Keratinocyte (primary cell): ENCODE measurements at regions not wholly inside any gene's neighbourhood (a gene's known extent, or its start where the extent isn't known, plus 50 kb on each side); places are given as distances from the start of the nearest gene placed in this dataset.
"Not testable (repeated sequence)": the region's sequence is repeated elsewhere in the genome, so short reads cannot be mapped to it uniquely, and the experiment has no call there.

Experiments used
- DNase-seq: peaks from one replicate; pipeline ENCODE4 v3.0.0-alpha.2; 2011; ENCODE audit warnings: low read depth, missing footprints, low spot score
- FAIRE-seq: peaks from 2 replicates; lab custom pipeline; 2011; peaks lifted over from hg19 to GRCh38; lab: Jason Lieb, UNC
- H2AFZ ChIP-seq: 2 replicates; pipeline ENCODE4 v1.6.0; 2012; ENCODE audit warnings: low read length, control low read depth, inconsistent platforms; ENCODE audit not compliant: control insufficient read depth
- H3K27ac ChIP-seq: 2 replicates; pipeline ENCODE4 v1.5.1; 2011; ENCODE audit warnings: low read length; ENCODE audit not compliant: control insufficient read depth, insufficient read depth
- H3K27me3 ChIP-seq: 3 replicates; pipeline ENCODE4 v1.6.0; 2011; ENCODE audit warnings: low read length; ENCODE audit not compliant: control insufficient read depth, insufficient read depth; ENCODE audit errors: extremely low read depth
- H3K36me3 ChIP-seq, 2 experiments: 2 replicates in 1 of 2; 3 replicates in 1 of 2; pipeline ENCODE4 v1.5.1; 2011; ENCODE audit warnings: low read length in 2 of 2, mild to moderate bottlenecking in 1 of 2; ENCODE audit not compliant: control insufficient read depth in 2 of 2, insufficient read depth in 2 of 2; ENCODE audit errors: extremely low read depth in 1 of 2
- H3K4me1 ChIP-seq: 3 replicates; pipeline ENCODE4 v1.5.1; 2011; ENCODE audit warnings: low read length; ENCODE audit not compliant: control insufficient read depth, insufficient read depth; ENCODE audit errors: extremely low read depth
- H3K4me2 ChIP-seq: 3 replicates; pipeline ENCODE4 v1.6.0; 2011; ENCODE audit warnings: low read depth, low read length; ENCODE audit not compliant: control insufficient read depth, insufficient read depth; ENCODE audit errors: extremely low read depth
- H3K4me3 ChIP-seq, 3 experiments: fragments of 200-600 bp in 1 of 3; sonication (generic) in 1 of 3; 2 replicates in 2 of 3; 3 replicates in 1 of 3; pipeline ENCODE4 v1.5.1; 2011 to 2016; ENCODE audit warnings: low read length in 3 of 3, mild to moderate bottlenecking in 3 of 3, control low read depth in 2 of 3, inconsistent platforms in 1 of 3, low read depth in 1 of 3, mixed read lengths in 1 of 3, mixed run types in 1 of 3, moderate library complexity in 1 of 3; ENCODE audit not compliant: control insufficient read depth in 2 of 3, insufficient read depth in 2 of 3; ENCODE audit errors: extremely low read depth in 1 of 3
- H3K79me2 ChIP-seq: 2 replicates; pipeline ENCODE4 v1.6.0; 2012; ENCODE audit warnings: low read length; ENCODE audit not compliant: control insufficient read depth, insufficient read depth
- H3K9ac ChIP-seq: 3 replicates; pipeline ENCODE4 v1.6.0; 2011; ENCODE audit warnings: low read length; ENCODE audit not compliant: control insufficient read depth, insufficient read depth; ENCODE audit errors: extremely low read depth
- H3K9me1 ChIP-seq: 3 replicates; pipeline ENCODE4 v1.6.0; 2011; ENCODE audit warnings: low read length; ENCODE audit not compliant: control insufficient read depth, insufficient read depth; ENCODE audit errors: extremely low read depth
- H3K9me3 ChIP-seq: 2 replicates; pipeline ENCODE4 v1.5.1; 2012; ENCODE audit warnings: low read depth, low read length; ENCODE audit not compliant: control insufficient read depth
- H4K20me1 ChIP-seq: 3 replicates; pipeline ENCODE4 v1.6.0; 2011; ENCODE audit warnings: low read length; ENCODE audit not compliant: control insufficient read depth, insufficient read depth; ENCODE audit errors: extremely low read depth
- dilution Hi-C: fragments of 300-500 bp; cut with MboI; formaldehyde crosslinking; loops from one replicate; pipeline ENCODE4 v1.7.0; 2020; ENCODE audit warnings: low sequenced_read_pairs; ENCODE audit not compliant: extremely low pct_ligation_motif_present

DNA sequence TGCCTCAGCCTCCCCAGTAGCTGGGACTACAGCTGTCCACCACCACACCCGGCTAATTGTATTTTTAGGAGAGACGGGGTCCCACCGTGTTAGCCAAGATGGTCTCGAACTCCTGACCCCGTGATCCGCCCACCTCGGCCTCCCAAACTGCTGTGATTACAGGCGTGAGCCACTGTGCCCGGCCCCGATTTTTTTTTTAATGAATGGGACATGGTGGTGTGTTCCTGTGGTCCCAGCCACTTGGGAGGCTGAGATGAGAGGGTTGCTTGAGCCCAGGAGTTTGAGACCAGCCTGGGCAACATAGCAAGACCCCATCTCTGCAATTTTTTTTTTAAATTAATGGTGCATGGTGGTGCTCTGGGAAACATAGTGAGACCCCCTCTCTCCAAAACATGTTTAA lies 143.6 kb upstream of the TPTE start:
- H3K9me1 ChIP-seq, H3K27me3 ChIP-seq, H3K9me3 ChIP-seq, H2AFZ ChIP-seq, H3K4me3 ChIP-seq, H3K9ac ChIP-seq, dilution Hi-C loops, H3K79me2 ChIP-seq, H4K20me1 ChIP-seq, H3K4me2 ChIP-seq, H3K4me1 ChIP-seq, FAIRE-seq, H3K36me3 ChIP-seq, H3K27ac ChIP-seq, DNase-seq: not testable (repeated sequence)

DNA sequence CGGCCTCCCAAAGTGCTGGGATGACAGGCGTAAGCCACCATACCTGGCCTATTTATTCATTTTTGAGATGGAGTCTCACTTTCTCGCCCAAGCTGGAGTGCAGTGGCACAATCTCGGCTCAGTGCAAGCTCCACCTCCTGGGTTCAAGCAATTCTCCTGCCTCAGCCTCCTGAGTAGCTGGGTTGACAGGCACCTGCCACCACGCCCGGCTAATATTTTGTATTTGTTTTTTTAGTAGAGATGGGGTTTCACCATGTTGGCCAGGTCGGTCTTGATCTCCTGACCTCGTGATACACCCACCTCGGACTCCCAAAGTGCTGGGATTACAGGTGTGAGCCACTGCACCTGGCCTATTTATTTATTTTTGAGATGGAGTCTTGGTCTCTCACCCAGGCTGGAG lies 141.6 kb upstream of the TPTE start:
- dilution Hi-C loops, H3K9ac ChIP-seq, H3K9me1 ChIP-seq, H3K4me3 ChIP-seq, DNase-seq, H3K4me2 ChIP-seq, H4K20me1 ChIP-seq, H2AFZ ChIP-seq, H3K79me2 ChIP-seq, H3K27ac ChIP-seq, FAIRE-seq, H3K36me3 ChIP-seq, H3K9me3 ChIP-seq, H3K4me1 ChIP-seq, H3K27me3 ChIP-seq: not testable (repeated sequence)

DNA sequence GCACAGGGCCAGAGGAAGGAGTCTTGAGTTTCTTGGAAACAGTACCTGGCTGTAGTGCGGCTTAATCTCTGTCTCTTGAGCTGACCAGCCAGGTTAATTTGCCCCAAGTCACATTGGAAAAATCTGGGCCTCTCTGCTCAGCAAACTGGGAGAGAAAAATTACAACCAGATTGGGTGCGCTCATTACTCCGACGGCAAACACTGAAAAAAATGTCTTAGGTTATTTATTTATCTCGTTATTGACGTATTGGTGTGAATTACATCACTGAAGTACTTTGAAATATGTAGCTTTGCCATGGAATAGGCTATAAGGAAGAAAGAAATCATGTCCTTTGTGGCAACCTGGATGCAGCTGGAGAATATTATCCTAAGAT lies 139.7 kb upstream of the TPTE start:
- H3K9me1 ChIP-seq, H3K4me1 ChIP-seq, FAIRE-seq, H3K9ac ChIP-seq, H3K9me3 ChIP-seq, H3K36me3 ChIP-seq, H3K4me3 ChIP-seq, H4K20me1 ChIP-seq, dilution Hi-C loops, H3K79me2 ChIP-seq, H3K4me2 ChIP-seq, DNase-seq, H3K27ac ChIP-seq, H3K27me3 ChIP-seq, H2AFZ ChIP-seq: not testable (repeated sequence)

DNA sequence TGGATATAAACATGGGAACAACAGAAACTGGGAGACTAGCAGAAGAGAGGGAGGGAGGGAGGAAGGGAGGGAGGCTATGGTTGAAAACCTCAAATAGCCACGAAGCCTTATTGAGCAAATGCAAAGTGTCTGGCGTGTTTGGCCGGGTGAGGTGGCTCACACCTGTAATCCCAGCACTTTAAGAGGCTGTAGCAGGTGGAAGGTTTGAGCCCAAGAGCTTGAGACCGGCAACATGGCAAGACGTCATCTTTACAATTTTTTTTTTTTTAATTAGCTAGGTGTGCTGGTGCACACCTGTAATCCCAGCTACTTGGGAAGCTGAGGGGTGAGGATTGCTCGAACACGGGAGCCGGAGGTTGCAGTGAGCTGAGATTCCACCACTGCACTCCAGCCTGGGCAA lies 139.2 kb upstream of the TPTE start:
- FAIRE-seq, H3K4me2 ChIP-seq, dilution Hi-C loops, DNase-seq, H3K27me3 ChIP-seq, H3K4me3 ChIP-seq, H4K20me1 ChIP-seq, H3K9me1 ChIP-seq, H3K9ac ChIP-seq, H3K79me2 ChIP-seq, H3K9me3 ChIP-seq, H3K27ac ChIP-seq, H2AFZ ChIP-seq, H3K36me3 ChIP-seq, H3K4me1 ChIP-seq: not testable (repeated sequence)

DNA sequence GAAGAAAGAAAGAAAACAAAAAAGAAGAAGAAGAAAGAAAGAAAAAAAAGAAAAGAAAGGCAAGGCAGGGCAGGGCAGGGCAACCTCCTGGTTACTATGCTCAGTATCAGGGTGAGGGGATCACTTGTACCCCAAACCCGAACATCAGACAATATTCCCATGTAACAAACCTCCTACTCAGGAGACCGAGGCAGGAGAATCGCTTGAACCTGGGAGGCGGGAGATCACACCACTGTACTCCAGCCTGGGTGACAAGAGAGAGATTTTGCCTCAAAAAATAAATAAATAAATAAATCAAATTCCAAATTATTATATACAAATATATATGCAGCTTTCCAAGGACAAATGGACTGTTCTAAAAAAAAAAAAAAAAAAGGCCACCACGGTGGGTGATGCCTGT lies 138.8 kb upstream of the TPTE start:
- H2AFZ ChIP-seq, H3K4me2 ChIP-seq, H3K9me3 ChIP-seq, H3K79me2 ChIP-seq, DNase-seq, dilution Hi-C loops, H4K20me1 ChIP-seq, H3K9me1 ChIP-seq, H3K4me3 ChIP-seq, H3K27me3 ChIP-seq, H3K4me1 ChIP-seq, H3K27ac ChIP-seq, FAIRE-seq, H3K9ac ChIP-seq, H3K36me3 ChIP-seq: not testable (repeated sequence)
